C4-2B (cell line): ENCODE measurements at regions not wholly inside any gene's neighbourhood (a gene's known extent, or its start where the extent isn't known, plus 50 kb on each side); places are given as distances from the start of the nearest gene placed in this dataset.

Experiments
- ZFX ChIP-seq: fragments of 450-650 bp; IDR thresholded peaks from 2 replicates; pipeline ENCODE4 v1.6.1; 2017
- TF ChIP-seq, protein P1 (sequence below): fragments of 450-650 bp; conservative IDR thresholded peaks from 2 replicates; pipeline ENCODE4 v1.5.1; 2017; ENCODE audit warnings: mild to moderate bottlenecking

DNA sequence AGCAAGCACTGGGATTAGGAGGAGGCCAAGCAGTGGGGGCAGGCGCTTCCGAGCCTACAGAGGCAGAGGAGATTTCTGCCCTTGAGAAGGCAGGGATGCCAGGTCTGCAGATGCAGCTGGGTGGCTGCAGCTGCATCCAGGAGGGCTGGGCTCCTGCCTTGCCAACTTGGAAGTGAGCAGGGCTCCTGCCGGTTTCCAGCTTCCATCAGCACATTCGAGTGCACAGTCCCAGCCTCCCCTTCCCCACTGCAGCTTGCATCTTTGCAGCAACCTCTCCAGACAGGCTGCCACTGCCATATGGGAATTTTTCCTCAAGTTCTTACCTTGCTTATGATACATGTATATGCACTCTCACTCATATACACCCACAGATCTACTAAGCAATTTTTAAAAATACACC lies 1234.3 kb upstream of the B3GALT2 start:
- TF ChIP-seq, protein P1, sequence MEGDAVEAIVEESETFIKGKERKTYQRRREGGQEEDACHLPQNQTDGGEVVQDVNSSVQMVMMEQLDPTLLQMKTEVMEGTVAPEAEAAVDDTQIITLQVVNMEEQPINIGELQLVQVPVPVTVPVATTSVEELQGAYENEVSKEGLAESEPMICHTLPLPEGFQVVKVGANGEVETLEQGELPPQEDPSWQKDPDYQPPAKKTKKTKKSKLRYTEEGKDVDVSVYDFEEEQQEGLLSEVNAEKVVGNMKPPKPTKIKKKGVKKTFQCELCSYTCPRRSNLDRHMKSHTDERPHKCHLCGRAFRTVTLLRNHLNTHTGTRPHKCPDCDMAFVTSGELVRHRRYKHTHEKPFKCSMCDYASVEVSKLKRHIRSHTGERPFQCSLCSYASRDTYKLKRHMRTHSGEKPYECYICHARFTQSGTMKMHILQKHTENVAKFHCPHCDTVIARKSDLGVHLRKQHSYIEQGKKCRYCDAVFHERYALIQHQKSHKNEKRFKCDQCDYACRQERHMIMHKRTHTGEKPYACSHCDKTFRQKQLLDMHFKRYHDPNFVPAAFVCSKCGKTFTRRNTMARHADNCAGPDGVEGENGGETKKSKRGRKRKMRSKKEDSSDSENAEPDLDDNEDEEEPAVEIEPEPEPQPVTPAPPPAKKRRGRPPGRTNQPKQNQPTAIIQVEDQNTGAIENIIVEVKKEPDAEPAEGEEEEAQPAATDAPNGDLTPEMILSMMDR, result no peak
- TF ChIP-seq ZFX, result no peak
